ENCODE measurements at regions not wholly inside any gene's neighbourhood (a gene's known extent, or its start where the extent isn't known, plus 50 kb on each side); places are given as distances from the start of the nearest gene placed in this dataset.

DNA sequence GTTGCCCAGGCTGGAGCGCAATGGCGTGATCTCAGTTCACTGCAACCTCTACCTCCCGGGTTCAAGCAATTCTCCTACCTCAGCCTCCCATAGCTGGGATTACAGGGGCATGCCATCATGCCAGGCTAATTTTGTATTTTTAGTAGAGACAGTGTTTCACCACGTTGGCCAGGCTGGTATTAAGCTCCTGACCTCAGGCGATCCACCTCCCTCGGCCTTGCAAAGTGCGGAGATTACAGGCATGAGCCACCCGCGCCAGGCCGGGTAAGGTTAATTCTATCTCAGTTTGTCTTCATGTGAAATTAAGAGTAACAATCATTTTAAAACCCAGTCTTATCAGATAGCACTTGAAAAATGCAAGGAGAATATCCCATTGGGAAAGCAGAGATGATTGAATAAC lies 1681.7 kb upstream of the DDX18 start (continued):
- TF ChIP-seq, protein P1, sequence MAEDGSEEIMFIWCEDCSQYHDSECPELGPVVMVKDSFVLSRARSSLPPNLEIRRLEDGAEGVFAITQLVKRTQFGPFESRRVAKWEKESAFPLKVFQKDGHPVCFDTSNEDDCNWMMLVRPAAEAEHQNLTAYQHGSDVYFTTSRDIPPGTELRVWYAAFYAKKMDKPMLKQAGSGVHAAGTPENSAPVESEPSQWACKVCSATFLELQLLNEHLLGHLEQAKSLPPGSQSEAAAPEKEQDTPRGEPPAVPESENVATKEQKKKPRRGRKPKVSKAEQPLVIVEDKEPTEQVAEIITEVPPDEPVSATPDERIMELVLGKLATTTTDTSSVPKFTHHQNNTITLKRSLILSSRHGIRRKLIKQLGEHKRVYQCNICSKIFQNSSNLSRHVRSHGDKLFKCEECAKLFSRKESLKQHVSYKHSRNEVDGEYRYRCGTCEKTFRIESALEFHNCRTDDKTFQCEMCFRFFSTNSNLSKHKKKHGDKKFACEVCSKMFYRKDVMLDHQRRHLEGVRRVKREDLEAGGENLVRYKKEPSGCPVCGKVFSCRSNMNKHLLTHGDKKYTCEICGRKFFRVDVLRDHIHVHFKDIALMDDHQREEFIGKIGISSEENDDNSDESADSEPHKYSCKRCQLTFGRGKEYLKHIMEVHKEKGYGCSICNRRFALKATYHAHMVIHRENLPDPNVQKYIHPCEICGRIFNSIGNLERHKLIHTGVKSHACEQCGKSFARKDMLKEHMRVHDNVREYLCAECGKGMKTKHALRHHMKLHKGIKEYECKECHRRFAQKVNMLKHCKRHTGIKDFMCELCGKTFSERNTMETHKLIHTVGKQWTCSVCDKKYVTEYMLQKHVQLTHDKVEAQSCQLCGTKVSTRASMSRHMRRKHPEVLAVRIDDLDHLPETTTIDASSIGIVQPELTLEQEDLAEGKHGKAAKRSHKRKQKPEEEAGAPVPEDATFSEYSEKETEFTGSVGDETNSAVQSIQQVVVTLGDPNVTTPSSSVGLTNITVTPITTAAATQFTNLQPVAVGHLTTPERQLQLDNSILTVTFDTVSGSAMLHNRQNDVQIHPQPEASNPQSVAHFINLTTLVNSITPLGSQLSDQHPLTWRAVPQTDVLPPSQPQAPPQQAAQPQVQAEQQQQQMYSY (CRISPR knock-in tag; IDR thresholded peaks at IDR 0.05): no peak
- TF ChIP-seq, protein P2, sequence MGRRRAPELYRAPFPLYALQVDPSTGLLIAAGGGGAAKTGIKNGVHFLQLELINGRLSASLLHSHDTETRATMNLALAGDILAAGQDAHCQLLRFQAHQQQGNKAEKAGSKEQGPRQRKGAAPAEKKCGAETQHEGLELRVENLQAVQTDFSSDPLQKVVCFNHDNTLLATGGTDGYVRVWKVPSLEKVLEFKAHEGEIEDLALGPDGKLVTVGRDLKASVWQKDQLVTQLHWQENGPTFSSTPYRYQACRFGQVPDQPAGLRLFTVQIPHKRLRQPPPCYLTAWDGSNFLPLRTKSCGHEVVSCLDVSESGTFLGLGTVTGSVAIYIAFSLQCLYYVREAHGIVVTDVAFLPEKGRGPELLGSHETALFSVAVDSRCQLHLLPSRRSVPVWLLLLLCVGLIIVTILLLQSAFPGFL (CRISPR knock-in tag; IDR thresholded peaks at IDR 0.05; ENCODE audit: borderline replicate concordance): no peak
- TF ChIP-seq, protein P3, sequence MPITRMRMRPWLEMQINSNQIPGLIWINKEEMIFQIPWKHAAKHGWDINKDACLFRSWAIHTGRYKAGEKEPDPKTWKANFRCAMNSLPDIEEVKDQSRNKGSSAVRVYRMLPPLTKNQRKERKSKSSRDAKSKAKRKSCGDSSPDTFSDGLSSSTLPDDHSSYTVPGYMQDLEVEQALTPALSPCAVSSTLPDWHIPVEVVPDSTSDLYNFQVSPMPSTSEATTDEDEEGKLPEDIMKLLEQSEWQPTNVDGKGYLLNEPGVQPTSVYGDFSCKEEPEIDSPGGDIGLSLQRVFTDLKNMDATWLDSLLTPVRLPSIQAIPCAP (CRISPR knock-in tag; IDR thresholded peaks at IDR 0.05): no peak
- TF ChIP-seq JUN (CRISPR knock-in tag; IDR thresholded peaks at IDR 0.05): no peak
- TF ChIP-seq TCF7 (CRISPR knock-in tag; IDR thresholded peaks at IDR 0.05; ENCODE audit: low read depth): no peak
- TF ChIP-seq ZNF263 (CRISPR knock-in tag; IDR thresholded peaks at IDR 0.05; ENCODE audit: low read depth): no peak
- TF ChIP-seq, protein P4, sequence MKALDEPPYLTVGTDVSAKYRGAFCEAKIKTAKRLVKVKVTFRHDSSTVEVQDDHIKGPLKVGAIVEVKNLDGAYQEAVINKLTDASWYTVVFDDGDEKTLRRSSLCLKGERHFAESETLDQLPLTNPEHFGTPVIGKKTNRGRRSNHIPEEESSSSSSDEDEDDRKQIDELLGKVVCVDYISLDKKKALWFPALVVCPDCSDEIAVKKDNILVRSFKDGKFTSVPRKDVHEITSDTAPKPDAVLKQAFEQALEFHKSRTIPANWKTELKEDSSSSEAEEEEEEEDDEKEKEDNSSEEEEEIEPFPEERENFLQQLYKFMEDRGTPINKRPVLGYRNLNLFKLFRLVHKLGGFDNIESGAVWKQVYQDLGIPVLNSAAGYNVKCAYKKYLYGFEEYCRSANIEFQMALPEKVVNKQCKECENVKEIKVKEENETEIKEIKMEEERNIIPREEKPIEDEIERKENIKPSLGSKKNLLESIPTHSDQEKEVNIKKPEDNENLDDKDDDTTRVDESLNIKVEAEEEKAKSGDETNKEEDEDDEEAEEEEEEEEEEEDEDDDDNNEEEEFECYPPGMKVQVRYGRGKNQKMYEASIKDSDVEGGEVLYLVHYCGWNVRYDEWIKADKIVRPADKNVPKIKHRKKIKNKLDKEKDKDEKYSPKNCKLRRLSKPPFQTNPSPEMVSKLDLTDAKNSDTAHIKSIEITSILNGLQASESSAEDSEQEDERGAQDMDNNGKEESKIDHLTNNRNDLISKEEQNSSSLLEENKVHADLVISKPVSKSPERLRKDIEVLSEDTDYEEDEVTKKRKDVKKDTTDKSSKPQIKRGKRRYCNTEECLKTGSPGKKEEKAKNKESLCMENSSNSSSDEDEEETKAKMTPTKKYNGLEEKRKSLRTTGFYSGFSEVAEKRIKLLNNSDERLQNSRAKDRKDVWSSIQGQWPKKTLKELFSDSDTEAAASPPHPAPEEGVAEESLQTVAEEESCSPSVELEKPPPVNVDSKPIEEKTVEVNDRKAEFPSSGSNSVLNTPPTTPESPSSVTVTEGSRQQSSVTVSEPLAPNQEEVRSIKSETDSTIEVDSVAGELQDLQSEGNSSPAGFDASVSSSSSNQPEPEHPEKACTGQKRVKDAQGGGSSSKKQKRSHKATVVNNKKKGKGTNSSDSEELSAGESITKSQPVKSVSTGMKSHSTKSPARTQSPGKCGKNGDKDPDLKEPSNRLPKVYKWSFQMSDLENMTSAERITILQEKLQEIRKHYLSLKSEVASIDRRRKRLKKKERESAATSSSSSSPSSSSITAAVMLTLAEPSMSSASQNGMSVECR (CRISPR knock-in tag; IDR thresholded peaks at IDR 0.05; ENCODE audit: borderline replicate concordance): no peak
- no peak for TF ChIP-seq ZBTB21 (CRISPR knock-in tag; IDR thresholded peaks at IDR 0.05; ENCODE audit: borderline replicate concordance)

DNA sequence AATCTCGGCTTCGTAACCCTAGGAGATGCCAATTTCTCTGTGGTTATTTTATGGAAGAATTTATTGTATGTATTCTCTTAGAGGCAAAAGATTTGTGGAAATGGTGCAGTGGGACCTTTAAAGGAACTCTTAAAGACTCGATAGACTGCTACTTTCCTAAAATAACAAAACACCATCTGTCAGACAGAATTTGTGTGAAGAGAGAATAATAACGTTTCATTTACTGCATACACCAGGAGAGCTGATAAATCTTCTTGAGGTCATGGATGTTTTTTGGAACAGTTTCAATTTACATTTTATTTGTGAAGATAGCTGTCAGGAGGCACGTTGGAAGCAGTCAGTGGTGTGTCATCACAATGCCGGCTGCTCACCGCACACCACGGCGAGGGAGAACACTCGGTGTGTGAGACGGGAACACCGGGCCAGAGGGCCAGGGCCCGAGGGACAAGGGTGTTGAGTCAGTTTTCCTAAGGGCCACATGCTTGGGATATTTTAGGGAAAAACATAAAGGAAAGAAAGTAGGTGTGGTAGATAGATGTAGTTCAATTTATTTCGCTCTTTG lies 1681.0 kb upstream of the DDX18 start:
- no peak overlapping the region for H3K4me3 Mint-ChIP-seq
- POLR2A ChIA-PET: no interaction called here
- no peak for TF ChIP-seq FOXK1 (CRISPR knock-in tag; IDR thresholded peaks at IDR 0.05)
- TF ChIP-seq, protein P5, sequence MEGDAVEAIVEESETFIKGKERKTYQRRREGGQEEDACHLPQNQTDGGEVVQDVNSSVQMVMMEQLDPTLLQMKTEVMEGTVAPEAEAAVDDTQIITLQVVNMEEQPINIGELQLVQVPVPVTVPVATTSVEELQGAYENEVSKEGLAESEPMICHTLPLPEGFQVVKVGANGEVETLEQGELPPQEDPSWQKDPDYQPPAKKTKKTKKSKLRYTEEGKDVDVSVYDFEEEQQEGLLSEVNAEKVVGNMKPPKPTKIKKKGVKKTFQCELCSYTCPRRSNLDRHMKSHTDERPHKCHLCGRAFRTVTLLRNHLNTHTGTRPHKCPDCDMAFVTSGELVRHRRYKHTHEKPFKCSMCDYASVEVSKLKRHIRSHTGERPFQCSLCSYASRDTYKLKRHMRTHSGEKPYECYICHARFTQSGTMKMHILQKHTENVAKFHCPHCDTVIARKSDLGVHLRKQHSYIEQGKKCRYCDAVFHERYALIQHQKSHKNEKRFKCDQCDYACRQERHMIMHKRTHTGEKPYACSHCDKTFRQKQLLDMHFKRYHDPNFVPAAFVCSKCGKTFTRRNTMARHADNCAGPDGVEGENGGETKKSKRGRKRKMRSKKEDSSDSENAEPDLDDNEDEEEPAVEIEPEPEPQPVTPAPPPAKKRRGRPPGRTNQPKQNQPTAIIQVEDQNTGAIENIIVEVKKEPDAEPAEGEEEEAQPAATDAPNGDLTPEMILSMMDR (IDR thresholded peaks at IDR 0.05): no peak
- no peak for TF ChIP-seq MXD4 (CRISPR knock-in tag; IDR thresholded peaks at IDR 0.05; ENCODE audit: borderline replicate concordance)
- no peak for TF ChIP-seq ZNF671 (CRISPR knock-in tag; IDR thresholded peaks at IDR 0.05)
- no peak for TF ChIP-seq ZBTB21 (CRISPR knock-in tag; IDR thresholded peaks at IDR 0.05; ENCODE audit: borderline replicate concordance)
- TF ChIP-seq, protein P6, sequence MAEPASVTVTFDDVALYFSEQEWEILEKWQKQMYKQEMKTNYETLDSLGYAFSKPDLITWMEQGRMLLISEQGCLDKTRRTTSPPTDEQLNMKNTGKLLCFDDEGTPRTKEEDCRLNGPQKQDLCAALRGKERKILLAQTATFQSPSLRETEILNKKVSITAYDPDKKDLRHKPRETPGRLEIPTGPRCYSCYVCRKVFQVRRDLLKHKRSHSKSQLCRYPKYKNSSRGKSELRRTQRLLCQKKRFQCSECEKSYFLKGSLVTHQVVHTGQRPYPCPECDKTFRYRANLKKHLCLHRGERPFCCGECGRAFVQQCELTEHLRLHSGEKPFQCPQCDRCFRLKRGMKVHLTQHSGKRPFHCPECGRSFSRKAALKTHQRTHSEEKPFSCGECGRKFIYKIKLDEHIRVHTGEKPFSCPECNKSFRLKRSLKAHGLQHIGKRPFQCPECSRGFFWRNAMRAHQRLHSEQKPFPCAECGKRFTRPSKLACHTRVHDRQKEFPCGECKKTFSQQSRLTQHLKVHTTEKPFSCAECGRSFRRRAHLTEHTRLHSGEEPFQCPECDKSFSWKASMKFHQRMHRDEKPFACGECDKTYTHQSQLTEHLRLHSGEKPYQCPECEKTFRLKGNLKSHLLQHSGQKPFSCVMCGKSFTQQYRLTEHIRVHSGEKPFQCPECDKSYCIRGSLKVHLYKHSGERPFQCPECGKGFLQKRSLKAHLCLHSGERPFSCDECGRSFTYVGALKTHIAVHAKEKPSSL (CRISPR knock-in tag; conservative IDR thresholded peaks at IDR 0.05): no peak
- H3K4me1 Mint-ChIP-seq: no peaks in the 10 kb centered on the region
- CTCF ChIA-PET: no interaction called here
- H3K27ac Mint-ChIP-seq: no peak overlapping the region
- DNase-seq (ENCODE audit: low spot score) (no peak), ATAC-seq (no peak)
- H3K27me3 Mint-ChIP-seq (ENCODE audit: low read depth): peaks cover 51% of the 10 kb centered on the region
- peaks cover 14% of the 10 kb centered on the region for H3K36me3 Mint-ChIP-seq
- H3K9me3 Mint-ChIP-seq: peaks cover 34% of the 10 kb centered on the region
